GM18861 (cell line): ENCODE measurements at regions not wholly inside any gene's neighbourhood (a gene's known extent, or its start where the extent isn't known, plus 50 kb on each side); places are given as distances from the start of the nearest gene placed in this dataset.
A peak's percentile ranks its signal among the peaks of the same experiment; 100 is the strongest.

Experiments used
- ATAC-seq: cut with Tn5 transposase; IDR thresholded peaks from one replicate; pipeline ENCODE4 v1.9.1; 2021; ENCODE audit not compliant: unreplicated experiment

DNA sequence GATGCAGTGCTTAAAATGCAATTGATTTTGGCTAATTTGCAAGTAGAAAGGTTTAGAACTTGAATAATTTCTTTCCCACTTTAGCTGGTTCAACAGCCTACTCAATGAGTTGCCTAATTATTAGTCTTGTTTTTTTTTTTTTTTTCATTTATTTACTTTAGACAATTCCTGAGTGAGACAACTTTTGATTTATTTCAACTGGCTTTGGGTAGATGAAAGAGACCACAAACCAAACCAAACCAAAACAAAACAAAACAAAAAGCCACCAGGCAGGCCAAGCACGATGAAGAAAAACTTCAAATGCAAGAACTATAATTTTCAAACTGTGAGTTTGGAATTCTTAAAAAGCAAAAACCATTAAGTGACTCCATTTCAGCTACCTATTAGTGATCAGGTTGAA, 469.9 kb downstream of the GBE1 start:
- no peak for ATAC-seq

DNA sequence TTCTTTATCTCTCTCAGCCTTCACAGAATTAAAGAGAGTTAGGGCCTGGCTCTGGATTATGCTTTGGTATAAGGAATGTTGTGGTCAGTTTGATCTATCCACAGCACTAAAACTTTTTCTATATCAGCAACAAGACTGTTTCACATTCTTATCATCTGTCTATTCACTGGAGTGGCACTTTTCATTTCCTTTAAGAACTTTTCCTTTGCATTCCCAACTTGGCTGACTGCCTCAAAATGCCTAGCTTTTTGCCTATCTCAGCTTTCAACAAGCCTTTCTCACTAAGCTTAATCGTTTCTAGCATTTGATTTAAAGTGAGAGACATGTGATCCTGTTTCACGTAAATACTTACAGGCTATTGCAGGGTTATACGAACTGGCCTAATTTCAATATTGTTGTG, 471.8 kb downstream of the GBE1 start:
- ATAC-seq, result no peak

GRCh38 chr3:81279481-81280379, 481.7 kb downstream of the GBE1 start:
- ATAC-seq, result no peak

DNA sequence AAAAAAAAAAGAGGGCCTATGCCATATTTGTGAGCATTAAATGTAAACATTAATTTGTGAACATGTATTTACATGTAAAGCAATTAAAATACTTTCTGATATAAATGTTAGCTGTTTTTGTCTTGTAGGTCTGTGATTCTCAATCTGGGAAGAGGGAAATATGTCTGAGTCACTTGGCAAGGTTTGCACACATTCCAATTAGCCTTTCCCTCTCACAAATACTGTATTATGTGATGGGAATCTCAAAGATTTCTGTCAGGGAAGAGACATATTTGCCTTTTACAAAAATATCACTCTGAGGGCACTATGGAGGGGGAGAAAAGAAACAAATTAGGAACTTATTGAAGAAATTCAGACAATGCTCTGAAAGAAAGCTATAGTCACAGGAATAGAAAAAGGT, 483.6 kb downstream of the GBE1 start:
- no peak for ATAC-seq

GRCh38 chr3:81274671-81275070, 486.8 kb downstream of the GBE1 start:
- ATAC-seq, result no peak

DNA sequence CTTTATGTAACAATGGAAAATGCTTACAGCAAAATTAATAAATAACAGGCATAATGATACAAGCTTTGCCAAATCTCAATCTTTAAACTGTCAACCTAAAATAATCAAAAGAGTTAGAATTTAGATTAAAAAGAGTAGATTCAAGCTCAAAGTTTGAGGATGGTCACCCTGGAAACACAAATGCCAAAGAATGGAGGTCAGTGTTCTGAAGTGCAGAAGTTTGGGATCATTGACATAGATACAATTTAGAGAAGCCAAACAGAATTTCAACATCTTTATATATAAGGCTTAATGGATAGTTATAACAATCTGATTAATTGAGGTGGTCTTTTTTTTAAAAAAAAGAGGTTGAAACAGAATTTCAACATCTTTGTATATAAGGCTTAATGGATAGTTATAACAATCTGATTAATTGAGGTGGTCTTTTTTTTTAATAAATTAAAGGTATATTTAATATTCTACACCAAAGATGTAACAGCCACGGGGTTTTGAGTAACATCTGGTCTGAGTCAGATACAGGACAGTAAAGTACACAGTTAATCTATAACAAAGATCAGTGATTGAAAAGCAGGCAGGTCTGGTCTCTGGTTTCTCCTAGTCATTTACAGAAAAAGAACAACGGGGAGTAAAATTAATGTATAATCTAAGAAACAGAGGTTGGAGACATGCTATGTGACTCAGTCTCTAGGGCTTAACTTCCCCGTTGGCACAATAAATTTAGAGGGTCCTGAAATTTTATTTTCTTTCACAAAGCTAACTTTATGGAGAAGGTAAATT, 490.7 kb downstream of the GBE1 start:
- ATAC-seq, result peak; percentile 100

DNA sequence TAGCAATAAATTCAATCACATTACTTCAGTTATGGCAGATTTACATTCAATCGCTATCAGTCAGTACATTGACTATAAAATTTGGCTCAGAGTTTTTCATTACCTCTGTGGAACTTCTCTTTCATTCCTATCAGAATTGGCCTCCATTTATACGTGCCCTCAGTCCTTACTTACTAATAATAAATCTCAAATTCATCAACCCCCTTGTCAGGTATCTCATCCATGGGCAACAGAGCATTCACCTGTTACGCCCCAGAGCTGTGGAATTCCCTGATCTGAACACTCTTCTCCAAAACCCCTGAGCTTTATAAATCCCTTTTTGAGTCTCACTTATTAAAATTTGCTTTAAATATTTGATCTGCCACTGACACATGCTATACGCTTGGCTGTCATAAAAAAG, 492.9 kb downstream of the GBE1 start:
- no peak for ATAC-seq

DNA sequence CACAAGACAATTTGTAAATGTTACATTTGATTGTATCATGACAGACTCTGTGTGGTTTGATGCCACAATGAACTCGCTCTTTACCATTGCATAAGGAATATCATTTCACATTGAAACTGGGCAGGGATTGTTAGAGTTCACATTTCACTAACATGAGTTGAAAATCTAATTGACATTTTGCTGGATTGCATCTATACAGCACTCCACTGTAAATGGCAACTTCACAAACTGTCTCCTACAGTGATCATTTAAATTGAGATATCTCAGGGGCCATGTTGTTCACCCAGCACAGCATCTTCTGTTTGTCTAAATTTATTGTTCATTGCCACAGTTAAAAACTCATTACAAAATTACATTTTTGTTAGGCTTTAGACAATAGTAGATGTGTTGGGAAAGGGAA, 499.4 kb downstream of the GBE1 start:
- no peak for ATAC-seq

DNA sequence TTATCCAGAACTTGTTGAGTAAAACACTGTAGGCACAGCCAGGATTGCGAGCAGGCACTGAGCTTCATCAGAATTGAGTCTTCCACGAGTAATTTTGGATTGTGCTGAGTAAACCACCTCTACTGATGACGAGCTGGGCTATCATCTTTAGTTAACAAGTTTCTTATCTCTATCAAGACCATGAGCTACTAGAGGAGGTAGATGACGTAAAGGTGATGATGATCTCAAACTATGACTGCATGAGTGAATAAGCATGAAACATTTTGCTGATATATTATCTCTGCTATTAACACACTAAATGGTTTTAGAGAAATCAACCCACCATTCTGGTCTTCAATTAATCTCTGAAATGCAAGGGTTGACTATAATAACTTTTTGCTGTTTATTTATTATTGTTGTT, 506.0 kb downstream of the GBE1 start:
- ATAC-seq, result no peak

- ATAC-seq, result no peak
These were observed 510.3 kb downstream of the GBE1 start for GRCh38 chr3:81251096-81251495.

DNA sequence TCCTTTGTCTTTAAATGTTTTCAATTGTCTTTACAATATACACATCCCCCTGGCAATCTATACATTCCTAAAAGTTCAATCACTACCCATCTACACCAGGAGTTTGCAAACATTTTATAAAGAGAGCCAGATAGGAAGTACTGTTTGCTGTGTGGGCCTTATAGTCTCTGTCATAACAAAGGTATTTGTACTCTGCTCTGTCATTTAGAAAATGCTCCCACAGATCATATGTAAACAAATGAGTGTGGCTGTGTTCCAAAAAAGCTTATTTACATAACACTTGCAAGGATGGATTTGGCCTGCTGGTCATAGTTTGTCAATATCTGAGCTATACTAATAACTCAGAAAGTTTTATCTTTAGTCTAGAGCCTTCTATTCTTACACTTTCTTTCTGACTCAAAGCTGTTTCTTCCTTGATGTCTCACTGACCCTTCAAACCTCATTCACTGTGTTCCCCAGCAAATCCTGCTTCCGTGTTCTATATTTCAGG, 511.9 kb downstream of the GBE1 start:
- peak; percentile 94 for ATAC-seq

- ATAC-seq, result no peak
These were observed 515.9 kb downstream of the GBE1 start for GRCh38 chr3:81245501-81245900.

DNA sequence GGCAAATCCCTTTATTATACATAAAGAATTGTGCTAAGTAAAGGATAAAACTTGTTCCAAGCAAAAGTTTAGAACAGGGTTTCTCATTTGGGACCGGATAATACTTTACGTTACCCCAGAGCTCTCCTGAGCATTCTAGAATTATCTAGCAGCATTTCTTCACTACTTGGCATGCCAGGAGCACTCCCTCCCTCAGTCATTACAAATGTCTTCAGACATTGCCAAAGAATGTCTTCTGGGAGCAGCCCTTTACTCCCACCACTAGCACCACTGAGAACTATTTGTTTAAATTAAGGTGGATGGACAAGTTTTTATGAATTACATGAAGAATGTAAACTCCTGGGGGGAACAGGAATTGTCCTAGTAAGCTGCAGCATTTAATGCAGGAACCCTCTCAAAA, 516.4 kb downstream of the GBE1 start:
- ATAC-seq, result no peak

GRCh38 chr3:81244231-81244630, 517.2 kb downstream of the GBE1 start:
- no peak for ATAC-seq

DNA sequence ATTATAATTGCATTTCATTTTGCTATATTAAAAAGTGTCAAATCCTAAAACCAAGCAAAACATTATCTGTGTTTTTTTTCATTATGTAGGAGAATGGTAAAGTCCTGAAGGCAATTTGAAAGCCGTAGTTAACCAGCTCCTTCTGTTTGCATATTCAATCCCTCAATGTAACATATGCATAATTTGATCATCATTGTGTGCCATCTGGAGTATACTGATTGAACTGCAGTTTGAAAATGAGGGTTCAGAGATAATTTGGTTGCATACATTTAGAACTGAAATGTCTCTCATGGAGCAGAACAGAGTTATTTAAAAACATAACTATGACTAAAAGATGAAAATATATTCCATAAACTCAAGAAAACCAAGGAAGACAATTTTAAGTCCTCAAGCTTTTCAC, 518.6 kb downstream of the GBE1 start:
- ATAC-seq, result peak; percentile 85

DNA sequence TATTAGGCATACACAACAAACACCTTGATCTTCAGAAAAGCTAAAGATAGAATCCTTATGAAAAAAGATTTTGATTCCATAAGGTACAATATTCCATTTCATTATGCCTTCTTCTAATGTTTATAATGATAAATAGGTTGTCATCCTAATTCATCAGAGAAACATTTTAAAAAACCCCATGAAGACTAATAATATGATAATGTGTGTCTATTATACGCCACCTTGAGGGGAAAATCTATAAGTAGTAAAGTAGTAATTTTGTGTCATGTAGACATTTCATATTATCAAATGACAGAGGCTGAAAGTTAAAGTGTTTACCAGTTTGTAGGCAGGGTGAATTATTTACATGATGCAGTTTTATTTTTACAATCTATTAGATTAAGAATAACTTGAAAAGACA, 524.3 kb downstream of the GBE1 start:
- ATAC-seq, result no peak

- peak; percentile 85 for ATAC-seq
These were observed 543.4 kb downstream of the GBE1 start for GRCh38 chr3:81218023-81218422.

DNA sequence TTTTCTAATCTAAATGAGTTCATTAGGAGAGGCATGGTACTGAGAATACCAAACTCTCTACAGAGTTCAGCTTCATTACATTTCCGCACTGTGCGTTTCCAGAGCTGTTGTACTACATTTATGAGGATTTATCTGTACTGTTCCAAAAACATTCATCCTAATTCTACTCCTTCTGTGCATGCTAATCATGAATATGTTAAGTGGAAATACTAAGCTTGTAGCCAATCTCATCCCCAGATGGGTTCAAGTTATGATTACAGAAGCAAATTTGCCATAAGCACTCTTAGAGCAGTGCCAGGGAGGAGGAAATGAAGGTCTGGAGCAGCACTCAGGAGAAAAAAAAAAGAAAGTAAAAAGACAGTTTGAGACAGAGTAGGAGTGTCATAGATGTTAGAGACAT, 544.3 kb downstream of the GBE1 start:
- no peak for ATAC-seq

- no peak for ATAC-seq
These were observed 545.3 kb downstream of the GBE1 start for GRCh38 chr3:81216192-81216591.

DNA sequence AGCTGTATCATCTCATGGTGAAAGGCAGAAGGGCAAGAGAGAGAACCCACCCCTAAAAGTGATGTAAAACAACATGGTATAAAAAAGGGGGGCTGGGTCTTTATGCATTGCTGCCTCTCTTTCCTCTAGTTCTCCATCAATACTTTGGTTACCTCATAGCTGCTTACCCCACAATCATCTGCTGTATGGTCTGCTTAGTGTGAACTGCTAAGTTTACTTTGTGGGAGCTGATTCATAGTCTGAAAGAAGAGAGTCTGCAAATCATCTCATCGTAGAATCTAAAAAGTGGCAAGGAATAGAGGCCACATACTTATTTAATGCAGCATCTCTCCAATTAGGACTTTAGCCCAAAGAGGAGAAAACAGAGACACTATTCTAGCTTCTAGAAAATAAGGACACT, 546.8 kb downstream of the GBE1 start:
- ATAC-seq, result no peak

- no peak for ATAC-seq
These were observed 561.9 kb downstream of the GBE1 start for GRCh38 chr3:81199587-81199986.

- no peak for ATAC-seq
These were observed 562.7 kb downstream of the GBE1 start for GRCh38 chr3:81198756-81199155.
